Progenitor cell of endocrine pancreas (in vitro differentiated cells): ENCODE measurements at regions not wholly inside any gene's neighbourhood (a gene's known extent, or its start where the extent isn't known, plus 50 kb on each side); places are given as distances from the start of the nearest gene placed in this dataset.

Source experiments
- DNase-seq: peaks from one replicate; pipeline ENCODE4 v3.0.0; 2021; ENCODE audit warnings: low spot score; ENCODE audit not compliant: unreplicated experiment
- H3K27ac Mint-ChIP-seq: 2 replicates; pipeline ENCODE4 v1.8.0; 2021; ENCODE audit warnings: mild to moderate bottlenecking, moderate library complexity, mixed read lengths
- H3K27me3 Mint-ChIP-seq: 2 replicates; pipeline ENCODE4 v1.8.0; 2021; ENCODE audit warnings: mixed read lengths
- H3K36me3 Mint-ChIP-seq: 2 replicates; pipeline ENCODE4 v1.8.0; 2022; ENCODE audit warnings: mixed read lengths; ENCODE audit not compliant: insufficient read depth
- H3K4me1 Mint-ChIP-seq: 2 replicates; pipeline ENCODE4 v1.8.0; 2021; ENCODE audit warnings: low read depth, mixed read lengths
- H3K4me3 Mint-ChIP-seq: 2 replicates; pipeline ENCODE4 v1.8.0; 2021; ENCODE audit warnings: low read depth, mild to moderate bottlenecking, moderate library complexity, mixed read lengths
- H3K9me3 Mint-ChIP-seq: 2 replicates; pipeline ENCODE4 v1.8.0; 2021; ENCODE audit warnings: low read depth, mixed read lengths
- CTCF ChIP-seq: fragments of 200-600 bp; sonication (generic); IDR thresholded peaks from one replicate; pipeline ENCODE4 v1.5.0; 2021; ENCODE audit warnings: antibody characterized with exemption, mild to moderate bottlenecking; ENCODE audit not compliant: unreplicated experiment

- TF ChIP-seq CTCF, result no peak
- Mint-ChIP-seq H3K36me3 (no peaks in the 10 kb centered on the region), H3K27ac (no peak overlapping the region), H3K9me3 (no peaks in the 10 kb centered on the region), H3K27me3 (no peaks in the 10 kb centered on the region), H3K4me1 (no peaks in the 10 kb centered on the region), H3K4me3 (no peak overlapping the region)
- no peak for DNase-seq
Measured at GRCh38 chr6:54681267-54681666, 165.3 kb upstream of the FAM83B start.

GRCh38 chr6:54681987-54682386 is 164.6 kb upstream of the FAM83B start:
- H3K4me3 Mint-ChIP-seq, result no peak overlapping the region
- H3K36me3 Mint-ChIP-seq, result no peaks in the 10 kb centered on the region
- H3K9me3 Mint-ChIP-seq, result no peaks in the 10 kb centered on the region
- no peaks in the 10 kb centered on the region for H3K4me1 Mint-ChIP-seq
- no peak for DNase-seq
- H3K27ac Mint-ChIP-seq, result no peak overlapping the region
- TF ChIP-seq CTCF, result no peak
- no peaks in the 10 kb centered on the region for H3K27me3 Mint-ChIP-seq

GRCh38 chr6:54689620-54690019 is 157.0 kb upstream of the FAM83B start:
- DNase-seq, result no peak
- no peaks in the 10 kb centered on the region for H3K36me3 Mint-ChIP-seq
- no peak for TF ChIP-seq CTCF

GRCh38 chr6:54690596-54690995 is 156.0 kb upstream of the FAM83B start:
- no peaks in the 10 kb centered on the region for H3K4me1 Mint-ChIP-seq

More at GRCh38 chr6:54689620-54690019, 157.0 kb upstream of the FAM83B start:
- H3K27me3 Mint-ChIP-seq, result no peaks in the 10 kb centered on the region
- no peak overlapping the region for H3K4me3 Mint-ChIP-seq
- no peaks in the 10 kb centered on the region for H3K4me1 Mint-ChIP-seq
- H3K9me3 Mint-ChIP-seq, result no peaks in the 10 kb centered on the region
- no peak overlapping the region for H3K27ac Mint-ChIP-seq

GRCh38 chr6:54694928-54695532 is 151.5 kb upstream of the FAM83B start:
- TF ChIP-seq CTCF, result no peak
- Mint-ChIP-seq H3K27ac (no peak overlapping the region), H3K4me3 (no peak overlapping the region), H3K36me3 (no peaks in the 10 kb centered on the region), H3K27me3 (no peaks in the 10 kb centered on the region), H3K9me3 (no peaks in the 10 kb centered on the region), H3K4me1 (peaks cover 6% of the 10 kb centered on the region)
- no peak for DNase-seq

More at GRCh38 chr6:54690596-54690995, 156.0 kb upstream of the FAM83B start:
- Mint-ChIP-seq H3K36me3 (no peaks in the 10 kb centered on the region), H3K27me3 (no peaks in the 10 kb centered on the region), H3K9me3 (no peaks in the 10 kb centered on the region), H3K27ac (no peak overlapping the region), H3K4me3 (no peak overlapping the region)
- DNase-seq, result no peak
- no peak for TF ChIP-seq CTCF
